HG03066 (cell line): ENCODE measurements at regions not wholly inside any gene's neighbourhood (a gene's known extent, or its start where the extent isn't known, plus 50 kb on each side); places are given as distances from the start of the nearest gene placed in this dataset.

ENCODE experiments used
- ATAC-seq: cut with Tn5 transposase; IDR thresholded peaks from one replicate; pipeline ENCODE4 v1.9.1; 2021; ENCODE audit warnings: low read depth; ENCODE audit not compliant: unreplicated experiment

DNA sequence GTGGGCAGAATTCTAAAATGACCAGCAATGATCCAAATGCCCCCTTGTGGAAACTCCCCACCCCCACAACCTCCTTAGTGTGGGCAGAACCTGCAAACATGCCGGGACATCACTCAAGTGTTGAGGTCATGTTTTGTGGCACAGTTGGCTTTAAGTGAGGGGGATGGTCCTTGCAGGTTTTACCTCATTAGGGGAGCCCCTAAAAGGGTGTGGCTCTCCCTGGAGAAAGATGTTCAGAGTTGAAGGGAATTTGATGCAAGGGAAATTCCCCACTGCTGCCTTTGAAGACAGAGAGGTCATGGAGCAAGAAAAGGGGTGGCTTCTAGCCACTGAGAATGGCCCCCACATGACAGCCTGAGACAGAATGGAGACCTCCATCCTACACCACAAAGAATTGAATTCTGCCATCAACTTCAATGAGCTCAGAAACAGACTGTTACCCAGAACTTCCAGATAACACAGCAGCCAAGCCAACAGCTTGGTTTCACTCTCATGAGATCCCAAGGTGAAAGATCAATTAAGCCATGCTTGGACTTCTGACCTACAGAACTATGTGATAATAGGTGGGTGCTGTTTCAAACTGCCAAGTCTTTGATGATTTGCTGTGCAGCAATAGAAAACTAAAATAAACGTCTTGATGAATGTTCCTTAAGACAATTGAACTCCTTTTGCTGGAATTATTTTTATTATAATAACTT is 103.4 kb downstream of the MED10 start:
- no peak for ATAC-seq

DNA sequence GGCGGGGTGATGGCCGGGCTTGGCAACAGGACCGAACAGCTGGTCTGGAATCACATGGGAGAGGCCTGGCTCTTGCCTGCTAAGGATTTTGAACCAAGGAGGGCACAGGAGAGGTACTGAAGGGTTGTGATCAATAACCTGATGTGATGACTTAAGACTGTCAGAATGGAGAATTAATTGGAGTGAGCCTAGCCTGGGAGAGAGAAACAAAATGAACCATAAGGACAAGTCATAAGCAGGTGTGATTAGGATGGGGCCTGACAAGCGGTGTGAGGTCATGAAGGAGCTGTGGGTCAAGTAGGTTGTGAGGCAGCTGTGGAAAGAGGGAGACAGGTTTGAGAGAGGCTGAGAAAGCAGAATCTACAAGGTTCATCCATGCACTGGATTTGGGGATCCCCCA is 104.6 kb downstream of the MED10 start:
- no peak for ATAC-seq

DNA sequence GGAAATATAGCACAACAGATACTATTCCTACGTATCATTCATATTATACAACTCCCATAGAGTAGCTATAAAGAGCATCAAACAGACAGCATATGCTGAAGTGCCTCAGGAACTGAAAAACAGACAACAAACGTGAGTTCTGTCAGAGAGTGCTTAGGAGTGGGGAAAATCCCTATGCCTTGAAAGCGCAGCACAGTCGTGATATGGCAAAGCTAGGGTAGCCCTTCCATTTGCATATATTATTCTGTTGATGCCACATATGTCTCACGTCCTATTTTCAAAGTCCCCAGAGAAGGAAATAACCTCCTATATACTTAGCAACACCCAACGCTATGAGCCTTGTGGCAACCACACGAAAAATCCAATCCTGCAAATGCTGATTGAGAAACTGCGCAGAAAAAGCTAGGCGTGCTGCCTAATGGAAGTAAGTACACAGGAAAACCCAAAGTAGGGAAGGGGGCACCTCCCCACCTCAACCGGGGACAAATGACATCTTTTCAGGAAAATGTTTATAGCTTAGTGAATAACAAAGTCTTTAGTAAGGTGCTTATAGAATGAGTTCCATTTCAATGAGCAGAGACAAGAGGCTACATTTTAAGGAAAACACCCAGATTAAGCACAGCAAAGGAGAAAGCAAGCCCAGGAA is 105.1 kb downstream of the MED10 start:
- no peak for ATAC-seq

DNA sequence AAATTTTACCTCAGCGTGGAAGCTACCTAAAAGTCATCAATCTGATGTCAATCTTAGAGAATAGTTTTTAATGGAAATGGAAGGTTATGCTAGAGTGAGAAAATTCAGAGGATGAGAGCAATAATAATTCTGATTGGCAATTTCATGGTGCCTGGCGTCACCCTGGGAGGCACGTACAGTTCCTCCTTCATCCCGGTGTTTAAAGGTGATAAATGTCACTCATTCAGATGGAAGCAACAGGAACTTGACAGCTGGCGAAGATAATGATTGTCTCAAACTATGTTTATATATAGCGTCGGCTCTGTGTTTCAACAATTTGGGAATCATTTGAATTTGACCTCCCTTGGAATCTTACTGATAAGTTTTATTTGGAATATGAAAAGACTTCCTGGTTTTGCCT is 108.4 kb downstream of the MED10 start:
- no peak for ATAC-seq

DNA sequence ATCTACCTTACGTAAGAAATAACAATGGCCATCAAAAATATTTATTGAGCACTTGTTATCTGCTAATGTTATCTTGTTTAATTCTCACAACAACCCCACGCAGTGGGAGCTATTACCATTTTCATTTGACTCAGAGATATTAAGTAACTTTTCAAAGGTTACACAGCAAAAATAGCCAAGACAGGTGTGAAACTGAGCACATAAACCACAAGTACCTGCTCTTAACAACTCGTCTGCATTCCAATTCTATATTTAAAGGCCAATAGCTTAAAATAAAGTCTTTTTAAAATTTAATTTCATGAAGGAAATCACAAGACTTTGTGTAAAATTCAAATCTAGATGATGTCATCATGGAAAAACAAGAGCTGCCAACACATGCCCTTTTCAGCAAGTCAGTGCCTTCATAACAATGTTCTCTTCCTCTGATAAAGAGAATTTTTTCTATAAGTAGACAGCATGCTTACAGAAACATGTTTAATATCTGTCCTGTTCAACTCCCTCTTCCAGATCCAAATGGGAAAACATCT is 111.6 kb downstream of the MED10 start:
- no peak for ATAC-seq

DNA sequence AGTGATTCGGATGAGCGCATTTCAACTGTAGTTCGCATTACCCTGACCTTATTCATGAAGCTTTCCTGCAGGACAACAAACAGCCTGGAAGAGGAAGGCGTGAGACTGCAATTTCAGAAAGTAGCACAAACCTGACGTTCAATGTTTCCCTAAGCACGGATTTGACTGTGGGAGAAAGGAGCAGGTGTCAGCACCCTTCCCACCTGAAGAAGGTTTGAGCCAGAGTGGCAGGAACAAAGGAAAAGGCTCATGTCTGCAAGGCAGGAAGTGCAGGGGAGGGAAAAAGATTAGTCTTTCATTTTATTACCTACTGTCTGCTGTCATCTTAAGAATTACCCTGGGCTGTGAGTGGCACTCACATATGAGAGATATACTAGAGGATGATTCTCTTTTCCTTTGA is 114.0 kb downstream of the MED10 start:
- ATAC-seq, result no peak

DNA sequence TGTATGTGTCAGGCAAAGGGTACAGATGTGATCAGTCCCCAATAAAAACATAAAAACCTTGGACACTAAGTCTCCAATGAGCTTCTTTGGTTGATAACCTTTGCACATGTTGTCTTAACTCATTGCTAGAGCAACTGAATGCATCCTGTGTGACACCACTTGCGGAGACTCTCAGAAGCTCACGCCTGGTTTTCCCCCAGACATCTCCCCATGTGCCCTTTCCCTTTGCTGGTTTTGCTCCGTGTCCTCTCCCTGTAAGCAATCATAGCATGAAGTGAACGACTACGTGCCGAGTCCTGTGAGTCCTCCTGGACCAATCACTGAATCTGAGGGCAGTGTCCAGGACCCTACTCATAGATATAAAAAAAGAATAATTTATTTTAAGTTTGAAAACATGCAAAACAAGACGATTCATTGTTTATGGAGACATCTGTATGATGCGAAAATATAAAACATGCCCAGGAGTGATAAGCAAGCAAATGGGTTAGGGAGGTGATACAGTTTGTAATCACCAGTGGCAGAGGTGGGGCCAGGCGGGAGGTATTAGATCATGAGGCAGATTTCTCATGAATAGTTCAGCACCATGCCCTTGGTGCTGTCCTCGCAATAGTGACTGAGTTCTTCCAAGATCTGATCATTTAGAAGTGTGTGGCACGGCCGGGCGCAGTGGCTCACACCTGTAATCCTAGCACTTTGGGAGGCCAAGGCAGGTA is 115.5 kb downstream of the MED10 start:
- ATAC-seq, result no peak

DNA sequence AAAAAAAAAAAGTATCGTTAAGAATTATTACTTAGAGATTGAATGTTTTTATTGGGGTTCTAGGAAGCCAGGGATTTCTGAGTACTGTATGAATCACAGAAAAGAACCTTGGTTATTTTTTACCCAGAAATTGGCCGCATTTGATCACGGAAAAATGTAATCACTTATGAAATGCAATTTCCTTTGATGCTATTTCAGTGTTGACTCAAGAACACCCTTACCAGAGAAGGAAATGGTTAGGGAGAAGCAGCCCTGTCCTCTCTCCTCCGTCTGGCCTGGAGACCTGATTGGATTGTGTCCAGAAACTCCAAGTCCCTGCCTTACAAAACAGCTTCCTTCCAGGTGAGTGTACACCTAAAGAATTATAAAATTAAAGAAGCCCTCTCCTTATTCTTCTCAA is 116.7 kb downstream of the MED10 start:
- no peak for ATAC-seq

DNA sequence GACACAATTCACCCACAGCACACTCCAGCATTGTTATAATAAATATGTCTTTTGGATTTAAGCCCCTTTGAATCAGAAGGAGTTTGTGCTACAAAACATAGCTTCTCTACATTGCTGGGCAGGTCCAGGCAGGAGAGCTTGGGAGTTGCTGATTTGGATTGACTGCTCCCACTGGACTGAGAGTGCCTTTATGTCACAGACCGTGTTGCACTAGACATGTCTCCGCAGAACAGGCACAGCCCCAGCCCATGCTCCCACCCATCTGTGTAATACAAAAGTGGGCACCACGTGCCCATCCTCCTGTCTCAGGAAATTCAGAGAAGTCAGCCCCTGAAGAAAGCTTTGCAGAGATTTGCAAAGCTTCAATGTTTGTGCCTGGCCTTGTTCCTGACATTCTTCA is 117.1 kb downstream of the MED10 start:
- no peak for ATAC-seq

DNA sequence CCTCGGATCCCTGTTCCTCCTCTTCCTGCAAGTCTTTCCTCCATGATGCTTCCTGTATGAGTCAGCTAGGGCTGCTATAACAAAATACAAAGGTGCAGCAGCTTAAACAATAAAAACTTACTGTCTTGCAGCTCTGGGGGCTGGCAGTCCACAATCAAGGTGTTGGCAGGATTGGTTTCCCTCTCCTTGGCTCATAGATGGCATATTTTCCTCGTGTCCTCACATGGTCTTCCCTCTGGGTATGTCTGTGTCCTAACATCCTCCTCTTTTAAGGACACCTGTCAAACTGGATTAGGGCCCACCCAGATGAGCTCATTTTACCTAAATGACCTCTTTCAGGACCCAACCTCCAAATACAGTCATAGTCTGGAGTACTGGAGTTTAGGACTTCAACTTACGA is 117.5 kb downstream of the MED10 start:
- ATAC-seq, result no peak

DNA sequence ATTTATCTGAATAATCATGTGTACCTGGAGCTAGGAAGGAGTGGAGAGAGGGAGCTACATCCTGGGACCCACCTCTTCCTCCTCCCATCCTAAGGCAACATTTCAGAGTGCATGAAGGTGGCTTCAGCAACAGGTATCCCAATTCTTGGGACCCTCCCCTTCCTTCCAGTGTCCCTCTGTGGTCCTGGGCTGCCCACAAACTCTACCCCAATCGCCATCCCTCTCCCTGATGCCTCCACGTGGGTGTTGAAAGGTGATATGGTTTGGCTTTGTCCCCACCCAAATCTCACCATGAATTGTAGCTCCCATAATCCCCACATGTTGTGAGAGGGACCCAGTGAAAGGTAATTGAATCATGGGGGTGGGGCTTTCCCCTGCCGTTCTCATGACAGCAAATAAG is 121.4 kb downstream of the MED10 start:
- no peak for ATAC-seq

DNA sequence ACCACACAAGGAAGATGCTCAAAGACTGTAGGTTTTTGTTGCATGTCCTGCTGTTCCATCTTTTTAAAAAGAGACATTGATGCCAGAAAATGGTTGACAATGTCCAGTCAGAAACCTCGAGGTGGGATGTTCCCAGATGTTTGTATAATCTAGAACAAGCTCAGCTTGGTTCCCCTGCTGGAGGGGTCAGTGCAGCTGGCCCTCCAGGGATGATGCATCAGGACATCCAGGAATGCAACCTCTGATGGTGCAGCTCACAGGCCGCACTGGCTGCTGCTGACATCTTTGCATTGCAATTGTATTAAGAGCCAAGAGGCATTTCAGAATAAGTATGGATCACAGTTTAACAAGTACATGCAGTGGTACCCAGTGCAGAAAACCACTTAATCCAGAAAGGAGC is 122.4 kb downstream of the MED10 start:
- ATAC-seq, result no peak

DNA sequence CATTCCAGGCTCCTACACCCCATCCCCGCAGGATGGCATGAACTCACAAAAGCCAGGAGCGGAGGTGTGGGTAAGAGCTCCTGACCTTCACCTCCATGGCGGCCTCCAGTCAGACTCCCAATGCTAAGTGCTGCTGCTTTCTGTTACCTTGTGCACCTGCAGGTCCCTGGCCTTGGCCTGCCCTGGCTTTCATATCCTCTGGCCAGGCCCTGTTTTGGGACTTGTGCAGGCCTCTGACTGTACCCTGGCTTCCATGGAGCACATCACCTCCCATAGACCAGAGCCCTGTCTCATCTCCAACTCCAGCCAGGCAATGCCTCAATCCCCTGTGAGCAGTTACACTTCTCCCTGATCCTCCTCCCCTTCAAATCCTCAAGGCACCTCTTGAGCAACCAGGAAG is 124.5 kb downstream of the MED10 start:
- ATAC-seq, result no peak

DNA sequence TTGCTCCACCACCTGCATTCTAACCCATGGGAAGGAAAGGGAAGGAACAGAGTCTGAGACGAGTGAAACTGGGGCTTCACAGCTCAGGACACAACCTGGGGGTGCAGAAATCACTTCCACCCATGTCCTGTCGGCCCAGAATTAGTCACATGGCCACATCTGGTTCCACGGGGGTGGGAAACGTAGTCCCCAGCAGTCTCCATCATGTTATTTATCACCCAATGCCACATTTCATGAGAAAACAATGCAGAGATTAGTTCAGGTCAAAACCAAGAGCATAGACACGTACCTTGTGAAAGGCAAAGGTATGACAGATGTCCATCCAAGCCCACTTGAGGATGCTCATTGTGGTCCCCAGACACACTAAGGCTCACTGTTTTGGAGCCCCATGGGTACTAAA is 125.1 kb downstream of the MED10 start:
- no peak for ATAC-seq

DNA sequence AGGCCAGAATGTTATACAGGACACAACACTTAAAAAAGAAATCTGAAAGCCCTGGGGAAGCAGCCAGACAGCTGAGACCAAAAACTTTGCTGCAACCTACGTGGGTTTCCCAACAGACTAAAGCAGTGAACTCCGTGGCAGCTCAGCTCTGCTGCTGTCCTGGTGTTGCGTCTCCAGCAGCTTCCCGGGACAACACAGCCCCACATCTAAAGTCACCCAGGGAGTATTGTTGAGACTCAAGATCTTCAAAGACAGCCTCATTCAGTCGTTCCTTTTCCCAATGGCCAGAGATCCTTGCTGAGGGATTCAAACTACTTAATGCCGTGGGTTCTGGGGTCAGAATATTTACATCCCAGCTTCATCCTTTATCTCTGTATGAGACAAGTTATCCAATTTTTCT is 125.8 kb downstream of the MED10 start:
- ATAC-seq, result no peak

DNA sequence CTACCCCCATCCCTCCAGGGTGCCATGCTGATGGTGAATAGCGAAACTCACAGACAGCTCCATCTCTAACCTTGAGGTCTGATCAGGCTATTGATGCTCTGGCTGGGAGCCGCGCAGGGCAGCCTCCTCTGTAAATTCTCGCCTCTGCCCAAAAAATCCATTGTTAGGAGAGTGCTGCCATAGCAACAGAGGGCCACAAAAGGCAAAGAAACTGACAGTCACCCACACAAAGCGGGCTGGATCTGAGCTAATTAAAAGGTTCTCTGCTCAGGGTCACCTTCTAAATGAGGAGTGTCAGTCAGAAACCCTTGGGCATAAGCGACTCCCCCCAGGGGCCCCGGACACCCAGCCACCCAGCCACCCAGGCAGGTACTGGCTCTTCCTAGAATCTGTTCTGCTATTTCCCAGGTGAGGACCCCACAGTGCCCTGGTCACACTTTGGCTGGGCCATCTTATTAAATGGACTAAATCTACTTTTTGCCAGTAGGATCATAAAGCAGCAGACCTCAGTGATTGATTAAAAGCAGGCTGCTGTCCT is 126.7 kb downstream of the MED10 start:
- ATAC-seq, result no peak

DNA sequence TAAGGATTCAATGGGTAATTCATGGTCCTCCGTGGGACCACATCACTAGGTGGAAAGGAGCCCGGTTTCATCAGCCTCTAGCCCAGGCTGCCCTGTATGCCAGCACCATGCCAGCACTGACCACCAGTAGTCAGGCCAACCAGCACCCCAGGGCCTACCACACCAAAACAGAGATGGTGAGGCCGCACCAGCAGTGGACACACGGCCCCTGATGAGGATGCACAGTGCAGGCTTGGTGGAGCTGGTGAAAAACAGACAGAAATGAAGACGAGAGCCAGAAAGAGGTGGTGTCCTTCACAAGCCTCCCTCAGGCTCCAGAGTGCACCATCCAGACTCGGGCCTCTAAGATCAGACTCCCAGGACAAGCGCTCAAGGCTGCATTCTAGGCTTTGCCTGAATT is 128.2 kb downstream of the MED10 start:
- no peak for ATAC-seq

DNA sequence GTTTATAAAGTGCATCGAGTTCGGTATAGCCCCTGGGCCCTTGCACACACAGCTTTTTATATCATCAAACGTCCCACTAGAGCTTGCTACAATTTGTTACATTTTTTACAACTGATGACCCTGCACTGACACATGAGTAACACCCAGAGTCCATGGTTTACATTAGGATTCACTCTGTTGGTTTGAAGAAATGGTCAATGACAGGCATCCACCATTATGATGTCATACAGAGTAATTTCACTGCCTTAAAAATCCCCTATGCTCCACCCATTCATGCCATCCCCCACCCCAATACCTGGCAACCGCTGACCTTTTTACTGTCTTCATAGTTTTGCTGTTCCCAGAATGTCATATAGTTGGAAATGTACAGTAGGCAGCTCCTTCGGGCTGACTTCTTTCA is 130.2 kb downstream of the MED10 start:
- ATAC-seq, result no peak

DNA sequence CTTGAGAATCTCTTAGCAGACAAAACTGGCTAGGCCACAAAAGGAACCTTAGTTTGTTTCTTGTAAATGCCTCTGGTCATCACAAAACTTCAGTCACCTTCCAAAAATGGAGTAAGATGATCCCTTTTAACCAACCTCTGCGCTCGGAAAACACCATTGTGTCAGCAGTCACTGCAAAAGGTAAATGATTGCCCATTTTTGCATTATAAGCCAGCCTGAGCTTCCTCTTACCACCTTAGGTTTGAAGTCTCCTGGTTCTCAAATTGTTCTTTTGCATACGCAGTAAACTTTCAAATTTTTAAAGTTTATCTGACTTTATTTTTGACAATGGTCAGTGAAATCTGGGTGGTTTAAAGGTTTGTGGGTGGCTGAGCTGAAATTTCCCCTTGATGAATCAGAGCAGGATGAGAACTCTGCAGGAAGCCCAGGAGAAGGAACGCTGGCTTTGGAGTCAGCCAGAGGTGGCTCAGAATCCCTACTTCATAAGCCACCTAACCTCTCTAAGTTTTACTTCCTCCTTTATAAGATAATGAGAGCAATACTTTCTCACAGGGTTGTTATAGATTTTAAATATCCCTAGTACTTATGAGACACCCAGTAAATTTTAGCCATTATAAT is 131.4 kb downstream of the MED10 start:
- no peak for ATAC-seq

DNA sequence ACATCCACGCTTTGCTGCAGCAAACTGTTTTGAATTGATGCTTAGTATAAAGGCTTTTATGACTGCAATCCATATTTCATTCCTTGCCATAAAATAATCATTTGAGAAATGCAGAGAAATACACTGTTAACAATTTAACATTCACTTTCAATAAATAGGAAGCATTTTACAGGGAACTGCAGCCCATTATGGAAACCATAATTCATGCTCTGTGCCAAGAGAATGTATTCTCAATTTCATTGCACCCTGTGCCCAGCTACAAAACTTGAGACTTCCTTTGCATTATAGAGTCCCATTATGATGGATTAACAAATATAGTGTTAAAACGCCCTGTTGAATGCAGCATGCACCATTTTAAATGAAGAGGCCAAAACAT is 134.0 kb downstream of the MED10 start:
- no peak for ATAC-seq

DNA sequence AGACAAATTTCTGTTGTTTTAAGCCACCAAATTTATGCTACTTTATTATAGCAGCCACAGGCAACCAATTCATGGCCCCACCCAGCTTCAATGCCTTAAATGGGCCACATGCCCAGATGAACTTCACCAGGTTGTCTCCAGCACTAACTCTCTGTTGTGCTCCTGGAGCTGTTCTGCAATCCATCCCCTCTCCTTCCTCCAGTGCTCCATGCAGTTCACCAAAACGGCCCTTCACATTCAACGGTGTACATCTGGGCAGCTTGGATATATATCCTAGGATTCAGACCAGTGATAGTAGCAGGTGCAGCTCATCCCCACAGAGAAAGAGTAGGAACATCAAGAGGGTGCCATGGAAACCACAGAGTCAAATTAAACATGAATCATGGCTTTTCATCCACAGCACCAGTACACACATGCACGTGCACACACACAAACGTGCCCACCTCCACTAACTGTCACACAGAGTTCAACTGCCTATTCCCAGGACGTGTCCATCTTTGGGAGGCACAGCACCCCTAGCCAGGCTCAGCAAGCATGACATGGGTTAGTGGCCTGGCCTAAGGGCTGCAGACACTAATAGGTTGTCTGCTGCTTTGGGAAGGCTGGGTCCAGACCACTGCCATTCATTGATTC is 134.5 kb downstream of the MED10 start:
- ATAC-seq, result no peak
